HepG2 (cell line): ENCODE measurements at regions not wholly inside any gene's neighbourhood (a gene's known extent, or its start where the extent isn't known, plus 50 kb on each side); places are given as distances from the start of the nearest gene placed in this dataset.

Source experiments
- ATAC-seq: fragments of 200-7000 bp; cut with Tn5 transposase; 3 replicates; pipeline ENCODE4 v1.9.1; 2020; ENCODE audit warnings: mild to moderate bottlenecking, moderate library complexity
- BruUV-seq: library from RNA; stranded (reverse); fragments of 400-500 nt; replicated peaks from 2 replicates; lab custom pipeline; 2021; lab: Mats Ljungman, UMichigan
- CTCF ChIA-PET: fragments of 300-600 bp; formaldehyde crosslinking; extraction: SDS; loops from one replicate; lab custom pipeline; 2021; ENCODE audit warnings: low total read pairs, inconsistent platforms, low intra/inter-chr PET ratio; lab: Yijun Ruan, JAX
- POLR2A ChIA-PET: fragments of 350-600 bp; sonication (Branson Sonifier 250); formaldehyde crosslinking; loops from one replicate; lab custom pipeline; 2020; ENCODE audit warnings: antibody characterized with exemption, inconsistent platforms; lab: Yijun Ruan, JAX
- DNase-seq: peaks from one replicate; pipeline ENCODE4 v3.0.0-alpha.2; 2015; ENCODE audit warnings: low spot score
- FAIRE-seq: peaks from 3 replicates; lab custom pipeline; 2011; peaks lifted over from hg19 to GRCh38; lab: Jason Lieb, UNC
- H2AFZ ChIP-seq: one replicate; pipeline ENCODE4 v1.6.1; 2011; ENCODE audit warnings: low read length, inconsistent platforms
- H3K27ac ChIP-seq: fragments of 300-600 bp; 3 replicates; pipeline ENCODE4 v1.8.0; 2011; ENCODE audit warnings: mixed run types, mild to moderate bottlenecking, mixed read lengths, low read length, inconsistent platforms; ENCODE audit not compliant: insufficient read depth; ENCODE audit errors: extremely low read length
- H3K27me3 ChIP-seq, 2 experiments: fragments of 200-600 bp in 1 of 2; 2 replicates in 1 of 2; 3 replicates in 1 of 2; pipeline versions ENCODE4 v1.6.0 to v1.8.0; 2011; ENCODE audit warnings: low read length in 2 of 2, mild to moderate bottlenecking in 2 of 2, moderate library complexity in 2 of 2, inconsistent platforms in 1 of 2; ENCODE audit not compliant: insufficient read depth in 2 of 2, control insufficient read depth in 1 of 2
- H3K36me3 ChIP-seq, 2 experiments: fragments of 200-600 bp in 1 of 2; replicated peaks in 1 of 2; 2 replicates in 1 of 2; 3 replicates in 1 of 2; pipeline versions ENCODE4 v1.5.1 to v1.8.0; 2011; ENCODE audit warnings: low read length in 2 of 2, inconsistent platforms in 1 of 2; ENCODE audit not compliant: insufficient read depth in 2 of 2, control insufficient read depth in 1 of 2
- H3K4me1 ChIP-seq: 2 replicates; pipeline ENCODE4 v1.5.1; 2012; ENCODE audit warnings: low read length, inconsistent platforms; ENCODE audit not compliant: insufficient read depth
- H3K4me2 ChIP-seq: 2 replicates; pipeline ENCODE4 v1.6.0; 2011; ENCODE audit warnings: low read depth, low read length, inconsistent platforms
- H3K4me3 ChIP-seq, 3 experiments: fragments of 200-600 bp in 1 of 3; sonication (generic), shearing (Covaris generic) in 1 of 3; replicated peaks in 1 of 3; 2 replicates each; pipeline ENCODE4 v1.5.1; 2011 to 2016; ENCODE audit warnings: low read length in 3 of 3, inconsistent platforms in 2 of 3, low read depth in 2 of 3, mild to moderate bottlenecking in 2 of 3, control low read depth in 1 of 3, mixed read lengths in 1 of 3; ENCODE audit not compliant: insufficient read depth in 1 of 3
- H3K79me2 ChIP-seq: one replicate; pipeline ENCODE4 v1.6.1; 2011; ENCODE audit warnings: low read length, inconsistent platforms; ENCODE audit not compliant: insufficient read depth
- H3K9ac ChIP-seq: 2 replicates; pipeline ENCODE4 v1.6.0; 2011; ENCODE audit warnings: mild to moderate bottlenecking, low read depth, low read length, inconsistent platforms; ENCODE audit not compliant: insufficient read depth
- H3K9me3 ChIP-seq: 2 replicates; pipeline ENCODE4 v1.5.1; 2012; ENCODE audit warnings: mild to moderate bottlenecking, low read length
- H4K20me1 ChIP-seq: 2 replicates; pipeline ENCODE4 v1.6.0; 2011; ENCODE audit warnings: inconsistent platforms, mild to moderate bottlenecking, low read length, moderate library complexity; ENCODE audit not compliant: insufficient read depth
- GTF2F1 ChIP-seq: fragments of 150-350 bp; IDR thresholded peaks from 2 replicates; pipeline ENCODE4 v1.6.1; 2014; ENCODE audit warnings: low read length
- REPIN1 ChIP-seq: sonication (generic); formaldehyde crosslinking; IDR thresholded peaks from 2 replicates; pipeline ENCODE4 v1.8.0; 2022; ENCODE audit warnings: missing genetic modification reagents, low read depth, mild to moderate bottlenecking, borderline replicate concordance
- TCF7 ChIP-seq: sonication (generic); IDR thresholded peaks from 2 replicates; pipeline ENCODE4 v1.6.1; 2016; ENCODE audit warnings: antibody characterized with exemption, low read depth
- ZNF512 ChIP-seq: sonication (generic); formaldehyde crosslinking; IDR thresholded peaks from 2 replicates; pipeline ENCODE4 v1.4.0; 2020; ENCODE audit warnings: mild to moderate bottlenecking, missing genetic modification reagents
- ZNF646 ChIP-seq: sonication (generic); formaldehyde crosslinking; IDR thresholded peaks from 2 replicates; pipeline ENCODE4 v1.9.0; 2021; ENCODE audit warnings: mild to moderate bottlenecking, missing genetic modification reagents
- WGBS: methylation state at CpG from one replicate; pipeline ENCODE4 v1.1.6; 2017; ENCODE audit warnings: low lambda C conversion rate; 5-methylcytosine and 5-hydroxymethylcytosine counted together
- in situ Hi-C: cut with HindIII; loops from 2 replicates; pipeline ENCODE4 v1.10.0; 2017; ENCODE audit warnings: low pct_unique_long_range_greater_than_20kb; ENCODE audit not compliant: extremely low pct_ligation_motif_present
- intact Hi-C: fragments of 100-400 bp; cut with micrococcal nuclease; formaldehyde crosslinking; loops from one replicate; pipeline ENCODE4 v1.10.0; 2022; ENCODE audit not compliant: unreplicated experiment

GRCh38 chr3:145116769-145117168, 1044.2 kb downstream of the PLOD2 start:
- 31% methylated on average over 4 of the region's 4 CpGs for WGBS
- TF ChIP-seq ZNF512 (no peak), ZNF646 (no peak), REPIN1 (no peak), GTF2F1 (no peak), TCF7 (no peak)
- H3K27me3 ChIP-seq: no peaks in the 10 kb centered on the region; a peak in 1 of 5 replicates
- DNase-seq (no peak), ATAC-seq (no peak), FAIRE-seq (no peak)
- CTCF ChIA-PET: no interaction called here
- no peaks in the 10 kb centered on the region for H3K36me3 ChIP-seq
- intact Hi-C loops (no loop called here), in situ Hi-C loops (no loop called here)
- no peak overlapping the region for H3K4me2 ChIP-seq
- no TSS peak for BruUV-seq
- no peaks in the 10 kb centered on the region for H3K4me1 ChIP-seq
- no peaks in the 10 kb centered on the region for H3K79me2 ChIP-seq
- H2AFZ ChIP-seq: no peak overlapping the region
- H3K27ac ChIP-seq: no peak overlapping the region
- POLR2A ChIA-PET: no interaction called here
- H3K9me3 ChIP-seq: no peaks in the 10 kb centered on the region
- H3K4me3 ChIP-seq: no peak overlapping the region
- no peak overlapping the region for H3K9ac ChIP-seq
- H4K20me1 ChIP-seq: no peaks in the 10 kb centered on the region
